GM12892 (cell line): ENCODE measurements at regions not wholly inside any gene's neighbourhood (a gene's known extent, or its start where the extent isn't known, plus 50 kb on each side); places are given as distances from the start of the nearest gene placed in this dataset.
"Not testable (repeated sequence)": the region's sequence is repeated elsewhere in the genome, so short reads cannot be mapped to it uniquely, and the experiment has no call there.

Experiments
- DNase-seq: peaks from one replicate; pipeline ENCODE4 v3.0.0; 2011; ENCODE audit not compliant: insufficient read length
- FAIRE-seq: peaks from 2 replicates; lab custom pipeline; 2011; peaks lifted over from hg19 to GRCh38; lab: Jason Lieb, UNC
- POLR2A ChIP-seq: IDR thresholded peaks from 2 replicates; pipeline ENCODE4 v1.6.1; 2011; ENCODE audit warnings: low read depth, low read length, control low read depth
- POLR2AphosphoS5 ChIP-seq: IDR thresholded peaks from 2 replicates; pipeline ENCODE4 v1.6.1; 2011; ENCODE audit warnings: low read depth, low read length, control low read depth
- TAF1 ChIP-seq: IDR thresholded peaks from 2 replicates; pipeline ENCODE4 v1.6.1; 2011; ENCODE audit warnings: low read depth, mild to moderate bottlenecking, control low read depth, low read length, borderline replicate concordance

- DNase-seq (no peak), FAIRE-seq (no peak)
- TF ChIP-seq POLR2A (no peak), POLR2AphosphoS5 (no peak), TAF1 (no peak)
Measured at GRCh38 chr9:21692390-21692789, 110.0 kb upstream of the MTAP start.

- TF ChIP-seq POLR2A (no peak), TAF1 (no peak), POLR2AphosphoS5 (no peak)
- FAIRE-seq (no peak), DNase-seq (no peak)
Measured at GRCh38 chr9:21694424-21694823, 108.0 kb upstream of the MTAP start.

GRCh38 chr9:21695443-21695842 lies 107.0 kb upstream of the MTAP start:
- DNase-seq, result no peak
- no peak for FAIRE-seq
- no peak for TF ChIP-seq TAF1
- no peak for TF ChIP-seq POLR2A
- no peak for TF ChIP-seq POLR2AphosphoS5

- TF ChIP-seq TAF1, result no peak
- no peak for TF ChIP-seq POLR2A
- no peak for FAIRE-seq
- no peak for DNase-seq
Measured at GRCh38 chr9:21695874-21696341, 106.5 kb upstream of the MTAP start.

- no peak for FAIRE-seq
- no peak for TF ChIP-seq POLR2AphosphoS5
- TF ChIP-seq POLR2A, result no peak
- no peak for TF ChIP-seq TAF1
- DNase-seq, result no peak
Measured at GRCh38 chr9:21696411-21696871, 106.0 kb upstream of the MTAP start.

GRCh38 chr9:21708260-21708711 lies 94.2 kb upstream of the MTAP start:
- FAIRE-seq (no peak), DNase-seq (no peak)
- no peak for TF ChIP-seq TAF1
- no peak for TF ChIP-seq POLR2AphosphoS5
- TF ChIP-seq POLR2A, result no peak

GRCh38 chr9:21708856-21709255 lies 93.6 kb upstream of the MTAP start:
- TF ChIP-seq POLR2A (no peak), TAF1 (no peak), POLR2AphosphoS5 (no peak)
- DNase-seq (no peak), FAIRE-seq (no peak)

- DNase-seq (no peak), FAIRE-seq (peak; percentile 50)
- TF ChIP-seq POLR2A (no peak), TAF1 (no peak), POLR2AphosphoS5 (no peak)
Measured at GRCh38 chr9:21709464-21710058, 92.9 kb upstream of the MTAP start.

GRCh38 chr9:21710548-21711191 lies 91.8 kb upstream of the MTAP start:
- FAIRE-seq (no peak), DNase-seq (no peak)
- TF ChIP-seq POLR2AphosphoS5 (no peak), TAF1 (no peak), POLR2A (no peak)

GRCh38 chr9:21711504-21711903 lies 90.9 kb upstream of the MTAP start:
- no peak for TF ChIP-seq TAF1
- no peak for TF ChIP-seq POLR2AphosphoS5
- no peak for TF ChIP-seq POLR2A
- DNase-seq, result no peak

GRCh38 chr9:21715408-21715807 lies 87.0 kb upstream of the MTAP start:
- FAIRE-seq, result no peak
- DNase-seq, result no peak
- TF ChIP-seq TAF1, result no peak
- no peak for TF ChIP-seq POLR2A
- TF ChIP-seq POLR2AphosphoS5, result no peak

More at GRCh38 chr9:21711504-21711903, 90.9 kb upstream of the MTAP start:
- no peak for FAIRE-seq

- DNase-seq (no peak), FAIRE-seq (no peak)
- TF ChIP-seq TAF1, result no peak
- TF ChIP-seq POLR2AphosphoS5, result no peak
- TF ChIP-seq POLR2A, result no peak
Measured at GRCh38 chr9:21720758-21721157, 81.7 kb upstream of the MTAP start.

- FAIRE-seq, DNase-seq: not testable (repeated sequence)
Measured at GRCh38 chr9:21727411-21727810, 75.0 kb upstream of the MTAP start.
